Astrocyte of the spinal cord (primary cell): ENCODE measurements at regions not wholly inside any gene's neighbourhood (a gene's known extent, or its start where the extent isn't known, plus 50 kb on each side); places are given as distances from the start of the nearest gene placed in this dataset.

Source experiments
- DNase-seq: peaks from one replicate; pipeline ENCODE4 v3.0.0; 2011; ENCODE audit warnings: low read depth, low spot score
- H3K4me3 ChIP-seq: 2 replicates; pipeline ENCODE4 v1.5.1; 2011; ENCODE audit warnings: low read depth, mild to moderate bottlenecking, low read length, moderate library complexity
- in situ Hi-C: cut with HindIII; loops from 2 replicates; pipeline ENCODE4 v1.10.0; 2017; ENCODE audit warnings: low sequenced_read_pairs
- TF ChIP-seq, protein P1 (sequence below): IDR thresholded peaks from 2 replicates; pipeline ENCODE4 v1.5.1; 2012; ENCODE audit warnings: low read depth, mild to moderate bottlenecking, low read length, inconsistent platforms

- in situ Hi-C loops: no loop called here
Observed at GRCh38 chr11:127273593-127274327, 273.2 kb upstream of the KIRREL3 start.

GRCh38 chr11:127270851-127271250 lies 270.3 kb upstream of the KIRREL3 start:
- DNase-seq: no peak
- in situ Hi-C loops: no loop called here
- TF ChIP-seq, protein P1, sequence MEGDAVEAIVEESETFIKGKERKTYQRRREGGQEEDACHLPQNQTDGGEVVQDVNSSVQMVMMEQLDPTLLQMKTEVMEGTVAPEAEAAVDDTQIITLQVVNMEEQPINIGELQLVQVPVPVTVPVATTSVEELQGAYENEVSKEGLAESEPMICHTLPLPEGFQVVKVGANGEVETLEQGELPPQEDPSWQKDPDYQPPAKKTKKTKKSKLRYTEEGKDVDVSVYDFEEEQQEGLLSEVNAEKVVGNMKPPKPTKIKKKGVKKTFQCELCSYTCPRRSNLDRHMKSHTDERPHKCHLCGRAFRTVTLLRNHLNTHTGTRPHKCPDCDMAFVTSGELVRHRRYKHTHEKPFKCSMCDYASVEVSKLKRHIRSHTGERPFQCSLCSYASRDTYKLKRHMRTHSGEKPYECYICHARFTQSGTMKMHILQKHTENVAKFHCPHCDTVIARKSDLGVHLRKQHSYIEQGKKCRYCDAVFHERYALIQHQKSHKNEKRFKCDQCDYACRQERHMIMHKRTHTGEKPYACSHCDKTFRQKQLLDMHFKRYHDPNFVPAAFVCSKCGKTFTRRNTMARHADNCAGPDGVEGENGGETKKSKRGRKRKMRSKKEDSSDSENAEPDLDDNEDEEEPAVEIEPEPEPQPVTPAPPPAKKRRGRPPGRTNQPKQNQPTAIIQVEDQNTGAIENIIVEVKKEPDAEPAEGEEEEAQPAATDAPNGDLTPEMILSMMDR: no peak
- H3K4me3 ChIP-seq: no peak overlapping the region

More at GRCh38 chr11:127273593-127274327, 273.2 kb upstream of the KIRREL3 start:
- no peak for DNase-seq
- H3K4me3 ChIP-seq: no peak overlapping the region
- TF ChIP-seq, protein P1: no peak

DNA sequence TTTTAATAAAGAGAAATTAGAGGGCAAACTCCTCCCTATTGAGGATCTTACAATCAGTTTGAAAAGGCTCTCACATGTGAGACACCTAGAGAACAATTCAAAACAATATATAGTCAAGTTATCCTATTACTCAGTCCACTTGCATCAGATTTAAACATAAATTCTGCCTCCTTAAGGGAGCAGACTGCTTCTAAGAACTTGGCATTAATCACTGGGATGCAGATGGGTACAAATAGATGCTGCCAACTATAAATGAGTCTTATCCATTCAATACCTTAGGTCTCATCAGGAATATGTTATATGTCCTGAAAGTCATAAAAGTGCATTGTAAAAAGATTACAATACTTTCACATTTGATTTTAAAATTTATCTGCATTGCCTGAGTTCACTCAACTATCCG lies 269.3 kb upstream of the KIRREL3 start:
- TF ChIP-seq, protein P1: no peak
- no peak overlapping the region for H3K4me3 ChIP-seq
- in situ Hi-C loops: no loop called here
- DNase-seq: no peak

DNA sequence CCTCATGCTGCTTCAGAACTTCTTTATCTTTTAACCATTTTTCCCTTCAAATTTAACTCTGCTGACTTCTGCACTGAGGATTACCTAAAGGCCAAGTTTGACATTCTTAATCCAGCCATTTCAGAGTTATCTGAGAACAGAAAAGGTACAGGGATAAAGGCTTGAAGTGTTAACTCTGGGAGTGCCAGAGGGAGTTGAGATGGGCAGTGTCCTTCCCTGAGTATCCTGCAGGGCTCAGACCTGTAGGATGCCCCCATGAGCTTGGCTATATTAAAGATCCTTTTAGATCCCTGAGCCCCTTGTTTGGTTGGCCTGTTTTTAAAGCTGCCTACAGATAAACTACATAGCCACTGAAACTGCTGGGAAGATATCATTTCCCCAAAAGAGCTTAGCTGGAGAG lies 268.4 kb upstream of the KIRREL3 start:
- no peak overlapping the region for H3K4me3 ChIP-seq
- no peak for DNase-seq
- in situ Hi-C loops: no loop called here
- TF ChIP-seq, protein P1: no peak

- no peak overlapping the region for H3K4me3 ChIP-seq
- in situ Hi-C loops: no loop called here
- TF ChIP-seq, protein P1: no peak
- no peak for DNase-seq
Observed at GRCh38 chr11:127268521-127268920, 268.0 kb upstream of the KIRREL3 start.

- in situ Hi-C loops: no loop called here
- DNase-seq: no peak
- H3K4me3 ChIP-seq: no peak overlapping the region
- TF ChIP-seq, protein P1: no peak
Observed at GRCh38 chr11:127259102-127259501, 258.5 kb upstream of the KIRREL3 start.
